ENCODE measurements at regions not wholly inside any gene's neighbourhood (a gene's known extent, or its start where the extent isn't known, plus 50 kb on each side); places are given as distances from the start of the nearest gene placed in this dataset.

GRCh38 chr1:204752688-204753040 lies 67.1 kb upstream of the LRRN2 start:
- TF ChIP-seq MAX (IDR thresholded peaks at IDR 0.05): no peak
- no peak for TF ChIP-seq TCF12 (IDR thresholded peaks at IDR 0.05; ENCODE audit: low read depth)
- TF ChIP-seq EP300 (IDR thresholded peaks at IDR 0.05; ENCODE audit: borderline replicate concordance): no peak
- no peak for TF ChIP-seq TEAD4 (IDR thresholded peaks at IDR 0.05)
- no peak for TF ChIP-seq USF1 (IDR thresholded peaks at IDR 0.05)
- TF ChIP-seq ZBTB7A (IDR thresholded peaks at IDR 0.05; ENCODE audit: low read depth): no peak
- no peak for TF ChIP-seq RAD21 (IDR thresholded peaks at IDR 0.05; ENCODE audit: low read depth)
- no peak for TF ChIP-seq YY1 (IDR thresholded peaks at IDR 0.05; ENCODE audit: low read depth)
- TF ChIP-seq EGR1 (IDR thresholded peaks at IDR 0.05): no peak
- TF ChIP-seq TAF1 (IDR thresholded peaks at IDR 0.05; ENCODE audit: low read depth): no peak
- TF ChIP-seq NFIC (IDR thresholded peaks at IDR 0.05): no peak

GRCh38 chr1:204754821-204755220 lies 69.3 kb upstream of the LRRN2 start:
- no peak for TF ChIP-seq EP300 (IDR thresholded peaks at IDR 0.05; ENCODE audit: borderline replicate concordance)
- no peak for TF ChIP-seq ZBTB7A (IDR thresholded peaks at IDR 0.05; ENCODE audit: low read depth)
- no peak for TF ChIP-seq EGR1 (IDR thresholded peaks at IDR 0.05)
- no peak for TF ChIP-seq TAF1 (IDR thresholded peaks at IDR 0.05; ENCODE audit: low read depth)
- TF ChIP-seq YY1 (IDR thresholded peaks at IDR 0.05; ENCODE audit: low read depth): no peak
- TF ChIP-seq CEBPB (IDR thresholded peaks at IDR 0.05): no peak
- TF ChIP-seq CREB1 (IDR thresholded peaks at IDR 0.05; ENCODE audit: low read depth): no peak
- TF ChIP-seq RAD21 (IDR thresholded peaks at IDR 0.05; ENCODE audit: low read depth): no peak
- no peak for TF ChIP-seq MAX (IDR thresholded peaks at IDR 0.05)
- no peak for TF ChIP-seq REST (IDR thresholded peaks at IDR 0.05; ENCODE audit: low read depth)
- no peak for TF ChIP-seq TEAD4 (IDR thresholded peaks at IDR 0.05)
- TF ChIP-seq USF1 (IDR thresholded peaks at IDR 0.05): no peak
- no peak for TF ChIP-seq FOXM1 (IDR thresholded peaks at IDR 0.05; ENCODE audit: borderline replicate concordance, low read depth)
- no peak for TF ChIP-seq TCF12 (IDR thresholded peaks at IDR 0.05; ENCODE audit: low read depth)
- TF ChIP-seq NFIC (IDR thresholded peaks at IDR 0.05): no peak

- no peak for TF ChIP-seq USF1 (IDR thresholded peaks at IDR 0.05)
- no peak for TF ChIP-seq ZBTB7A (IDR thresholded peaks at IDR 0.05; ENCODE audit: low read depth)
- TF ChIP-seq TEAD4 (IDR thresholded peaks at IDR 0.05): no peak
- no peak for TF ChIP-seq REST (IDR thresholded peaks at IDR 0.05; ENCODE audit: low read depth)
- no peak for TF ChIP-seq CREB1 (IDR thresholded peaks at IDR 0.05; ENCODE audit: low read depth)
- no peak for TF ChIP-seq TAF1 (IDR thresholded peaks at IDR 0.05; ENCODE audit: low read depth)
- no peak for TF ChIP-seq MAX (IDR thresholded peaks at IDR 0.05)
- TF ChIP-seq CEBPB (IDR thresholded peaks at IDR 0.05): no peak
- TF ChIP-seq NFIC (IDR thresholded peaks at IDR 0.05): no peak
- TF ChIP-seq YY1 (IDR thresholded peaks at IDR 0.05; ENCODE audit: low read depth): no peak
- TF ChIP-seq EP300 (IDR thresholded peaks at IDR 0.05; ENCODE audit: borderline replicate concordance): no peak
Observed at GRCh38 chr1:204756349-204756748, 70.8 kb upstream of the LRRN2 start.

GRCh38 chr1:204756811-204757210 lies 71.3 kb upstream of the LRRN2 start:
- TF ChIP-seq NFIC (IDR thresholded peaks at IDR 0.05) (no peak), USF1 (IDR thresholded peaks at IDR 0.05) (no peak), TCF12 (IDR thresholded peaks at IDR 0.05; ENCODE audit: low read depth) (no peak), ZBTB7A (IDR thresholded peaks at IDR 0.05; ENCODE audit: low read depth) (no peak)

GRCh38 chr1:204758601-204759000 lies 73.1 kb upstream of the LRRN2 start:
- no peak for TF ChIP-seq EGR1 (IDR thresholded peaks at IDR 0.05)
- TF ChIP-seq MAX (IDR thresholded peaks at IDR 0.05): no peak

All from Ishikawa (cell line).